ENCODE measurements at regions not wholly inside any gene's neighbourhood (a gene's known extent, or its start where the extent isn't known, plus 50 kb on each side); places are given as distances from the start of the nearest gene placed in this dataset.

GRCh38 chr7:51644216-51644615 lies 327.6 kb upstream of the COBL start:
- no peak for DNase-seq

DNA sequence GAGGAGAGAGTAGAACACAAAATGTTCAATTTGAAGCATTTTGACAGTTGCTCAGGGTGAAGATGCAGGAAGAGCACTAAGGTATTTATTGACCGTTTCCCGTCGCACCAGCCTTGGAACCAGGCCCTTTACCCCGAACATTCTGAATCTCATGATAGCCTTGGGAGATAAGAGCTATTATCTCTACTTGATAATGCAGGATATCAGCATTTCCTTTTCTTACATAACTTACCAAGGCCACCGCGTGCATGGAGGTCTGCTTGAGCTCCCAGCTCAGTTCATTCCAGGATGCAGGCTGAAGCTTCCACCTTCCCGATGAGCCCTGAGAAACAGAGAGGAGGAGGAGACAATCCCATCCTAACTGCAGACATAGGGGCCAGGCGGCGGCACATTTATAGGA lies 324.2 kb upstream of the COBL start:
- no peak for DNase-seq
- in situ Hi-C loops (cut with MboI; ENCODE audit: low pct_unique_long_range_greater_than_20kb, low sequenced_read_pairs): no loop called here

More at GRCh38 chr7:51644216-51644615, 327.6 kb upstream of the COBL start:
- in situ Hi-C loops (cut with MboI; ENCODE audit: low pct_unique_long_range_greater_than_20kb, low sequenced_read_pairs): no loop called here

DNA sequence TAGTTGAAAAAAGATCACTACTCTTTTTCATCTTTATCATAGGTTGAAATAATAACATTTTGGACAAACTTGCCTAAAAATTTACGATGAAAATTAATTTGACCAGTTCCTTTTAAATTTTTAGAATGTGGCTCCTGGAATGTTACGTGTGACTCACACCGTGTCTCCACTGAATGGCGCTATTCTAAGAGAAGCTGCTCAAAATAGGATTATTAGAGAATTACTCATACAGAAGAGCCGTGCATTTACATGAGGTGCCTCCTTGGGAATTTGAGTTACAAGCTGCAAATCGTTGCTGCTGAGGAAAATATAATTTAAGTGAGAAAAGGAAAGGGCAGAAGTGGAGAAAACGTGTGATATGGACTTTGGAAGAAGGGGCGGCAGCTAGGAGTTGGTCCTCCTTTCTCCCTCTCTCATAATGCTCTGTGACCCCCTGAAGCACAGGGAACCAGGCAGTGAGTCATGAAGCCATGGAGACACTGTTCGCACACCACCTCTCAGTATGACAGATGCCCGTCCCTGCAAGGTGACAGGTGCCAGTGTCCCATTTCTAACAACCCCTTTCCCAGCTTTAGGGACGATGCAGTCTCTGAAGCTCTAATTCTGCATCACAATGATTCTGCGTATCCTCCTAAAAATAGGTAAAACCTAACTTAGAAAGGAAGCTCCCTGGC lies 323.2 kb upstream of the COBL start:
- DNase-seq: no peak
- in situ Hi-C loops (cut with MboI; ENCODE audit: low pct_unique_long_range_greater_than_20kb, low sequenced_read_pairs): no loop called here

- DNase-seq: no peak
- in situ Hi-C loops (cut with MboI; ENCODE audit: low pct_unique_long_range_greater_than_20kb, low sequenced_read_pairs): no loop called here
Measured at GRCh38 chr7:51636503-51636902, 319.9 kb upstream of the COBL start.

DNA sequence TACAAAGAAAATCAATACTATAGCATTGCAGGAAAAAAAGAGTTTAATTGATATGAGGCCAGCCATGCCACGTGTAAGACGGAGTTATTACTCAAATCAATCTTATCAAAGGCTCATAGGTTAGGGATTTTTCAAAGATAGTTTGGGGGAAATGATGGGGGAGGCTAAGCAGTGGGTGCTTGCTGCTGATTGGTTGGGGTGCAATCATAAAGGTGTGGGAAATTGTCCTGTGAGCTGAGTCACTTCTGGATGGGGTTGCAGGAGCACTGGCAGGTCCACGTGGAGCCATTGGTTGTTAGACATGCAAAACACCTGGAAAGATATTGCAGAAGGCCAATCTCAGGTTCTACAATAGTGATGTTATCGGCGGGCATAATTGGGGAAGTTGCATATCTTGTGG lies 319.2 kb upstream of the COBL start:
- in situ Hi-C loops (cut with MboI; ENCODE audit: low pct_unique_long_range_greater_than_20kb, low sequenced_read_pairs): no loop called here
- DNase-seq: no peak

DNA sequence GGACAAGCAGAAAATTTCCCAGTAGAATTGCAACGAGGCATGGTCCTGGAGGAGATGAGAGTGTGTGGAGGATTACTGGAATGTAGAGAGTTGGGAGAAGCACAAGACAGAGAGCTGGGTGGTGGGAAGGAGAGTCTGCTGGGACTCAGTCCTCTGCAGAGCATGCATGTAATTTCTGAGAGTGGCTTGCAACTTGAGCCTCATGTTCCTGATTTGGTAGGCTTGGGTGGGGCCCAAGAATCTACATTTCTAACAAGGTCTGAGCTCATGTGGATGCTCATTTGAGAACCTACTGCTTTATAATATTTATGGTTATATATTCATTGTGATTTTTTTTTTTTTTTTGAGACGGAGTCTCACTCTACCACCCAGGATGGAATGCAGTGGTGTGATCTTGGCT lies 317.9 kb upstream of the COBL start:
- in situ Hi-C loops (cut with MboI; ENCODE audit: low pct_unique_long_range_greater_than_20kb, low sequenced_read_pairs): no loop called here
- no peak for DNase-seq

DNA sequence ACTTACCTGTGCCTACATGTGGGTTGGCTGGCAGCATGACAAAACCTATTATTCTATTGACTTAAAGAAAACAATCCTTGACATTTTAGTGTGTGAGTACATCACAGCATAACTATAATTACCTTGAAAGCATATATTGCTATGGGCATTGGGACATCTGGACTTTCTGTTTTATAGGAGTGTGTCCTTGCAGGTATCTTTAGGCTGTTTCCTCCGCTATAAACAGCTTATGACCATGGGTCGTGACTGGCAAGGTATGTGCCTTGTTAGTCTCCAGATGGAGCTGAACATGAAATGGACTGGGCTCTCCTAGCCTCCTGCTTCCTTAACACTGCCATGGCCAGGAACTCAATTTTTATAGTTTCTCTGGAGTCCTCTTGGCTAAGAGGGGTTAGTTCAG lies 317.4 kb upstream of the COBL start:
- in situ Hi-C loops (cut with MboI; ENCODE audit: low pct_unique_long_range_greater_than_20kb, low sequenced_read_pairs): no loop called here
- no peak for DNase-seq

GRCh38 chr7:51633596-51633995 lies 317.0 kb upstream of the COBL start:
- DNase-seq: no peak
- in situ Hi-C loops (cut with MboI; ENCODE audit: low pct_unique_long_range_greater_than_20kb, low sequenced_read_pairs): no loop called here

- no peak for DNase-seq
- in situ Hi-C loops (cut with MboI; ENCODE audit: low pct_unique_long_range_greater_than_20kb, low sequenced_read_pairs): no loop called here
Measured at GRCh38 chr7:51633006-51633405, 316.4 kb upstream of the COBL start.

DNA sequence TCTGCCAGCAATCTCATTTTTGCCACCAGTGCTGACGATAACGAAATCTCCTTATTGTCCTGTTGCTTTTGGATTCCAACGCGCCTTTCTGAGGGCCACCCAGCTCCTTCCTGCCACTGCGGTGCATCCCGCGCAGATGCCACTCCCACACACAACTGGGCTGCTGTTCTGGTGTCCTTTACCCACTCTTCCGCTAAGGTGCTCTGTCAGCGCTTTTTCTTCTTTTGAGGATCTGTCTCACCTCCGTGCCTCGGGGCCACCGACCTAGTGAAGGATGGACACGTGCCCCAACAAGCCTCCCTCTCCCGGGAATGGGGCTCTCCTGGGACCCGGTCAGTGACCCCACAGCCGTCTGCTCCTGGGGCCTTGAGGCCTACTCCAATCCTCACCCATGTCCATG lies 314.3 kb upstream of the COBL start:
- DNase-seq: no peak
- in situ Hi-C loops (cut with MboI; ENCODE audit: low pct_unique_long_range_greater_than_20kb, low sequenced_read_pairs): no loop called here

DNA sequence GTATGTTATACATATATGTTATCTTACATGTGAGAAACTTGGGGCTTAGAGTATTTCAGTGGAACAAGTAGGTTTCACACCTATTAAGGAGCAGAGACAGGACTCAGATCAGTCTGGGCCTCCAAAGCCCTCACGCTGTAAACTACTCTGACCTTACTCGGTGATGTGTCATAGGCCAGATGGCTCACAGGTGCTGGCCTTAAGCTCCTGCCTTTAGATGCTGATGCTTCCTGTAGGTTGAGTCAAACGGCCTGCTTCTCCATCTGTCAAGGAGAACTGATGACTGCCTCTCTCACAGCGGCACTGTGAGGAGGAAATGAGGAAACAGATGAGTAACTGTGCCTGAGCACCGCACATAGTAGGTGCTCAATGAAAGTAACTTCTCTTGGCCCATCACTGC lies 312.6 kb upstream of the COBL start:
- in situ Hi-C loops (cut with MboI; ENCODE audit: low pct_unique_long_range_greater_than_20kb, low sequenced_read_pairs): no loop called here
- DNase-seq: no peak

DNA sequence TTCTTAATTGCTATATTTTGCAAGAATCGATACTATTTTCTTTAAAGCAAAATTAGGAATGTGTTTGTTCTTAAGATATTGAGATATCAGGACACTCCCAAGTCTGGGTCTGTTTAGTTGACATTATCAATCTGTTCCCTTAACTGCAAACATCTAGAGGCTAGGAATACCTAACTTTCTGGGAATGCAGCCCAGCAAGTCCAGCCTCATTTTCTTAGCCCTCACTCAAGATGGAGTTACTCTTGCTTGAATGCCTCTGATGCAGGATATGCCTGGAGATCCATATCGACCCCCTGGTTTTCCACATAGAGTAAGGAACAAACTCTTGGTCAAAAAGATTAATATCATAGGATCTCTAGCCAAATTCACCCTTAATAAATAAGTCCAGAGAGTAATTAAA lies 305.3 kb upstream of the COBL start:
- in situ Hi-C loops (cut with MboI; ENCODE audit: low pct_unique_long_range_greater_than_20kb, low sequenced_read_pairs): no loop called here
- no peak for DNase-seq

DNA sequence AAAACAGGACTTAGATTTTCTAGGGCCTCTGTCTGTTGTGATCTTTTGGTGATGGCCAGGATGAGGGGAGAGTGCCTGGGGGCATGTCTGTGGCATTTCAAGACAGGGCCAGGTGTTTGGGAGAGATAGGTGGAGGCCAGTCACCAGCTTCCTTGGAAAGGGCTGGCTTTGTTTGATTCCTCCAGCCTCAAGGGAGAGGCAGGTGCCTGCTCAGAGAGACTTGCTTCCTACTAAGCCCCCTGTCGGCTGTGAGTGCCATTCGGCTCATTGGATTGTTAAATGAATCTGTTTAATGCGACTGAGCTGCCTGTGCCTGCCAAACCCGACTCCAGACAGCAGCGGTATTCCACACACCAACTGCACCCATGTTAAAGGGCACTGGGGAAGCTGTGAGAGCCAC lies 304.1 kb upstream of the COBL start:
- DNase-seq: no peak
- in situ Hi-C loops (cut with MboI; ENCODE audit: low pct_unique_long_range_greater_than_20kb, low sequenced_read_pairs): no loop called here

GRCh38 chr7:51619880-51620279 lies 303.3 kb upstream of the COBL start:
- no peak for DNase-seq
- in situ Hi-C loops (cut with MboI; ENCODE audit: low pct_unique_long_range_greater_than_20kb, low sequenced_read_pairs): no loop called here

DNA sequence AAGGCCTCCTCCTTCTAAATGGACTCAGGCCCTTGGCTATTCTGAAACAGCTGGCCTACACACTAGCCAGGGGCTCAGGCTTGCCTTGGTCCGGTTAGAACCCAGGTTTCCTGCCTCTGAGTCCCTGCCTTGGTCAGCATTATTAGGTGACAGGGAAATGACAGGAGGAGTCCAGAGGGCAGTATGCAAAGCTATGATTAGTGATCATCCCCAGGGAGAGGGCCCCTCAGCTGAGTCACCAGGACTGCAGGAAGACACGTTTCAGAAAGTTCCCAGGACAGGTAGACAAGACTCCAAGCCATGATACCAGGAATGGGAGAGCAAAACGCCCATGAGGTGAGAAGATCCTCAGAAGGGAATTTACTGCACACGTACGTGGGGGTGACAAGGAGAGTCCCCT lies 301.1 kb upstream of the COBL start:
- DNase-seq: no peak
- in situ Hi-C loops (cut with MboI; ENCODE audit: low pct_unique_long_range_greater_than_20kb, low sequenced_read_pairs): no loop called here

- in situ Hi-C loops (cut with MboI; ENCODE audit: low pct_unique_long_range_greater_than_20kb, low sequenced_read_pairs): no loop called here
- DNase-seq: no peak
Measured at GRCh38 chr7:51613911-51614357, 297.3 kb upstream of the COBL start.

- no peak for DNase-seq
- in situ Hi-C loops (cut with MboI; ENCODE audit: low pct_unique_long_range_greater_than_20kb, low sequenced_read_pairs): no loop called here
Measured at GRCh38 chr7:51611937-51612336, 295.3 kb upstream of the COBL start.

- in situ Hi-C loops (cut with MboI; ENCODE audit: low pct_unique_long_range_greater_than_20kb, low sequenced_read_pairs): no loop called here
- no peak for DNase-seq
Measured at GRCh38 chr7:51607447-51607846, 290.8 kb upstream of the COBL start.

- no peak for DNase-seq
- in situ Hi-C loops (cut with MboI; ENCODE audit: low pct_unique_long_range_greater_than_20kb, low sequenced_read_pairs): no loop called here
Measured at GRCh38 chr7:51606601-51607154, 290.1 kb upstream of the COBL start.

DNA sequence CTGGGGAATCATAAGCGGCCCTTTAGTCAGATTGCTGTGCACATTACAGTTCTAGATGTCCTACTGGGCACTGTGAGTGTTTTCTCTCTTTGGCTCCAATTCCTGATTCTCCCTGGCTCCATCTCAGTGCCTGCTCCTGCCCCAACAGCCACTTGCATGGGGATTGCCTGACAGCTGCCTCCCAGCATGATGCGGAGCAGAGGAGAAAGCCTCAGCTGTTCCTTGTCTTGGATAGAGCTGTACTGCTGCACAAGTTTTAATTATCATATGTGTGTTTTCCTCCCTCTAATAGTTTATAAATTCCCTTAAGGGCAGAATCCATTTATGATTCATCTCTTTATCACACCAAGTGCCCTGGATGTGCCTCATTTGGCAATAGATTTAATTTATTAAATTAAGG lies 285.8 kb upstream of the COBL start:
- in situ Hi-C loops (cut with MboI; ENCODE audit: low pct_unique_long_range_greater_than_20kb, low sequenced_read_pairs): no loop called here
- DNase-seq: no peak

- no peak for DNase-seq
- in situ Hi-C loops (cut with MboI; ENCODE audit: low pct_unique_long_range_greater_than_20kb, low sequenced_read_pairs): no loop called here
Measured at GRCh38 chr7:51601461-51601860, 284.9 kb upstream of the COBL start.
